ENCODE measurements at regions not wholly inside any gene's neighbourhood (a gene's known extent, or its start where the extent isn't known, plus 50 kb on each side); places are given as distances from the start of the nearest gene placed in this dataset.
"Not testable (repeated sequence)": the region's sequence is repeated elsewhere in the genome, so short reads cannot be mapped to it uniquely, and the experiment has no call there.

GRCh38 chr9:32886021-32886420 lies 102.7 kb downstream of the TMEM215 start:
- no peak for DNase-seq (ENCODE audit: low spot score)

- DNase-seq (ENCODE audit: low spot score): not testable (repeated sequence)
These were observed 106.9 kb downstream of the APTX start for GRCh38 chr9:32894485-32894884.

GRCh38 chr9:32899181-32899580 lies 102.2 kb downstream of the APTX start:
- DNase-seq (ENCODE audit: low spot score): no peak

GRCh38 chr9:32899761-32900160 lies 101.7 kb downstream of the APTX start:
- no peak for DNase-seq (ENCODE audit: low spot score)

- no peak for DNase-seq (ENCODE audit: low spot score)
These were observed 95.2 kb downstream of the APTX start for GRCh38 chr9:32906213-32906612.

- no peak for DNase-seq (ENCODE audit: low spot score)
These were observed 85.6 kb downstream of the APTX start for GRCh38 chr9:32915802-32916201.

GRCh38 chr9:32918628-32919027 lies 82.8 kb downstream of the APTX start:
- DNase-seq (ENCODE audit: low spot score): no peak
